ENCODE measurements at regions not wholly inside any gene's neighbourhood (a gene's known extent, or its start where the extent isn't known, plus 50 kb on each side); places are given as distances from the start of the nearest gene placed in this dataset.

GRCh38 chr3:154976072-154976983 lies 103.8 kb upstream of the MME start:
- no peaks in the 10 kb centered on the region for H3K9me3 Mint-ChIP-seq (ENCODE audit: unreplicated experiment)
- POLR2A ChIA-PET, result no interaction called here

DNA sequence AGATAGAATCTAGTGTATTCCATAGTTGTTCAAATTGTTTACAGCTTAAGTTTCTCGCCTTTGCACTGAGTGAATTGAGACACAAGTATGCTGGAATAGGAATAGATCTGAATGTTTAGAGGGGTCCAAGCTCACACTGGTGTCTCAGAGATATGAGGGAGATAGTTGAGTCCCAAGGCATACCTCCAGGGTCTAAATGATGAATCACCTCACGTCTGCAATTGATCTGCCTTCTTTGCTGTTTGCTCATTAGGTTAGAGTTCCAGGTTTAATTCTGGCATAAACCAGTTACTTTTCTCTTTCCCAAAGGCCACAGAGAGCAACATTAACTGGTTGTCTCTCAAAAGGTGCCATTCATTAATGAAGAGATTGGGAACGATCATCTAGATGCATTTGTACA lies 106.3 kb upstream of the MME start:
- Mint-ChIP-seq H3K36me3 (ENCODE audit: insufficient read depth, unreplicated experiment) (no peaks in the 10 kb centered on the region), H3K27ac (ENCODE audit: unreplicated experiment) (no peak overlapping the region), H3K4me1 (ENCODE audit: low read depth, unreplicated experiment) (no peaks in the 10 kb centered on the region), H3K9me3 (ENCODE audit: unreplicated experiment) (no peaks in the 10 kb centered on the region), H3K27me3 (ENCODE audit: insufficient read depth, unreplicated experiment) (peaks cover 2% of the 10 kb centered on the region), H3K4me3 (ENCODE audit: unreplicated experiment) (no peak overlapping the region)
- intact Hi-C loops (cut with micrococcal nuclease; ENCODE audit: unreplicated experiment), result no loop called here
- TF ChIP-seq, protein P1, sequence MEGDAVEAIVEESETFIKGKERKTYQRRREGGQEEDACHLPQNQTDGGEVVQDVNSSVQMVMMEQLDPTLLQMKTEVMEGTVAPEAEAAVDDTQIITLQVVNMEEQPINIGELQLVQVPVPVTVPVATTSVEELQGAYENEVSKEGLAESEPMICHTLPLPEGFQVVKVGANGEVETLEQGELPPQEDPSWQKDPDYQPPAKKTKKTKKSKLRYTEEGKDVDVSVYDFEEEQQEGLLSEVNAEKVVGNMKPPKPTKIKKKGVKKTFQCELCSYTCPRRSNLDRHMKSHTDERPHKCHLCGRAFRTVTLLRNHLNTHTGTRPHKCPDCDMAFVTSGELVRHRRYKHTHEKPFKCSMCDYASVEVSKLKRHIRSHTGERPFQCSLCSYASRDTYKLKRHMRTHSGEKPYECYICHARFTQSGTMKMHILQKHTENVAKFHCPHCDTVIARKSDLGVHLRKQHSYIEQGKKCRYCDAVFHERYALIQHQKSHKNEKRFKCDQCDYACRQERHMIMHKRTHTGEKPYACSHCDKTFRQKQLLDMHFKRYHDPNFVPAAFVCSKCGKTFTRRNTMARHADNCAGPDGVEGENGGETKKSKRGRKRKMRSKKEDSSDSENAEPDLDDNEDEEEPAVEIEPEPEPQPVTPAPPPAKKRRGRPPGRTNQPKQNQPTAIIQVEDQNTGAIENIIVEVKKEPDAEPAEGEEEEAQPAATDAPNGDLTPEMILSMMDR (IDR thresholded peaks at IDR 0.05; ENCODE audit: insufficient read depth in 1 of 2, low read depth in 1 of 2, low read length in 1 of 2, severe bottlenecking in 1 of 2, unreplicated experiment in 1 of 2), result no peak
- no peaks in the 10 kb centered on the region for H3K36me3 ChIP-seq (ENCODE audit: control insufficient read depth, insufficient read depth, low read length)
- H3K9me3 ChIP-seq, result no peaks in the 10 kb centered on the region
- BruUV-seq (replicated peaks), result no TSS peak
- H3K27me3 ChIP-seq (replicated peaks; ENCODE audit: control insufficient read depth, insufficient read depth, low read length), result no peaks in the 10 kb centered on the region
- ChIA-PET CTCF (no interaction called here), POLR2A (no interaction called here)
- no peak overlapping the region for H3K4me3 ChIP-seq (ENCODE audit: low read depth, low read length)
- no peaks in the 10 kb centered on the region for H3K4me1 ChIP-seq
- no peak for DNase-seq

More at GRCh38 chr3:154976072-154976983, 103.8 kb upstream of the MME start:
- no peaks in the 10 kb centered on the region for H3K4me1 Mint-ChIP-seq (ENCODE audit: low read depth, unreplicated experiment)
- H3K4me1 ChIP-seq, result no peaks in the 10 kb centered on the region
- H3K27me3 ChIP-seq (replicated peaks; ENCODE audit: control insufficient read depth, insufficient read depth, low read length), result no peaks in the 10 kb centered on the region
- BruUV-seq (replicated peaks), result no TSS peak
- no peak overlapping the region for H3K4me3 Mint-ChIP-seq (ENCODE audit: unreplicated experiment)
- no peak overlapping the region for H3K4me3 ChIP-seq (ENCODE audit: low read depth, low read length)
- intact Hi-C loops (cut with micrococcal nuclease; ENCODE audit: unreplicated experiment), result no loop called here
- H3K36me3 ChIP-seq (ENCODE audit: control insufficient read depth, insufficient read depth, low read length), result no peaks in the 10 kb centered on the region
- no peaks in the 10 kb centered on the region for H3K9me3 ChIP-seq
- H3K27me3 Mint-ChIP-seq (ENCODE audit: insufficient read depth, unreplicated experiment), result peaks cover 2% of the 10 kb centered on the region
- H3K36me3 Mint-ChIP-seq (ENCODE audit: insufficient read depth, unreplicated experiment), result no peaks in the 10 kb centered on the region
- no peak for DNase-seq
- CTCF ChIA-PET, result no interaction called here
- no peak overlapping the region for H3K27ac Mint-ChIP-seq (ENCODE audit: unreplicated experiment)
- TF ChIP-seq, protein P1 (IDR thresholded peaks at IDR 0.05; ENCODE audit: insufficient read depth in 1 of 2, low read depth in 1 of 2, low read length in 1 of 2, severe bottlenecking in 1 of 2, unreplicated experiment in 1 of 2), result no peak

DNA sequence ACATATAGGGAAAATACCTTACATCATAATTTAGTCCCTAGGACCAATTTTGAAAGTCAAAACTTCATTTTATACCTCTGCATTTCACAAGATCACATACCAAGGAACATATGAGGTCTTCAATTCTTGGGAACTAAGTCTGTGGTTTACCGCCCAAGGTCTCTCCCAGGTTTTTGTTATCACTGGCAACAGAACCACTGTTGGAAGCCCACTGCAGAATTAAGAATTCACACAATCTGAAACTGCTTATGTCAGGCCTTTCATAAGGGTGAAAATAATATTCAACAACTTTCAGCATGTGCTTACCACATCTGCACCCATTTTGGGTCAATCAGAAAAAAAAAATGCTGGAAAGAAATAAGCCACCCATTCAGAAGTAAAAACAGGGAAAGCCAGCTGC lies 107.2 kb upstream of the MME start:
- H3K36me3 ChIP-seq (ENCODE audit: control insufficient read depth, insufficient read depth, low read length), result no peaks in the 10 kb centered on the region
- TF ChIP-seq, protein P1 (IDR thresholded peaks at IDR 0.05; ENCODE audit: insufficient read depth in 1 of 2, low read depth in 1 of 2, low read length in 1 of 2, severe bottlenecking in 1 of 2, unreplicated experiment in 1 of 2), result no peak
- Mint-ChIP-seq H3K27ac (ENCODE audit: unreplicated experiment) (no peak overlapping the region), H3K4me3 (ENCODE audit: unreplicated experiment) (no peak overlapping the region), H3K27me3 (ENCODE audit: insufficient read depth, unreplicated experiment) (peaks cover 4% of the 10 kb centered on the region), H3K36me3 (ENCODE audit: insufficient read depth, unreplicated experiment) (no peaks in the 10 kb centered on the region), H3K9me3 (ENCODE audit: unreplicated experiment) (no peaks in the 10 kb centered on the region), H3K4me1 (ENCODE audit: low read depth, unreplicated experiment) (no peaks in the 10 kb centered on the region)
- no peak overlapping the region for H3K4me3 ChIP-seq (ENCODE audit: low read depth, low read length)
- no peaks in the 10 kb centered on the region for H3K4me1 ChIP-seq
- H3K27me3 ChIP-seq (replicated peaks; ENCODE audit: control insufficient read depth, insufficient read depth, low read length), result no peaks in the 10 kb centered on the region
- BruUV-seq (replicated peaks), result no TSS peak
- ChIA-PET CTCF (no interaction called here), POLR2A (no interaction called here)
- DNase-seq, result no peak
- no peaks in the 10 kb centered on the region for H3K9me3 ChIP-seq
- intact Hi-C loops (cut with micrococcal nuclease; ENCODE audit: unreplicated experiment), result no loop called here
